Lung (tissue), 11 donors: ENCODE measurements at regions not wholly inside any gene's neighbourhood (a gene's known extent, or its start where the extent isn't known, plus 50 kb on each side); places are given as distances from the start of the nearest gene placed in this dataset.

Source experiments
- ATAC-seq: fragments of 200-7000 bp; cut with Tn5 transposase; one replicate; pipeline ENCODE4 v1.9.1; 2020; ENCODE audit warnings: moderate number of reproducible peaks; ENCODE audit not compliant: insufficient read depth, low FRiP score
- DNase-seq, 3 donors: peaks; one replicate each; pipeline ENCODE4 v3.0.0-alpha.2; 2013 to 2017
- H3K27ac ChIP-seq, 2 donors: one replicate each; pipeline ENCODE4 v1.5.1; 2013; ENCODE audit warnings: mild to moderate bottlenecking in 2 of 2, moderate library complexity in 2 of 2, control low read depth in 1 of 2, inconsistent platforms in 1 of 2, low read depth in 1 of 2, low read length in 1 of 2
- H3K27me3 ChIP-seq, 3 donors: one replicate each; pipeline ENCODE4 v1.5.1; 2013; ENCODE audit warnings: low read length in 2 of 3; ENCODE audit not compliant: control insufficient read depth in 3 of 3, insufficient read depth in 3 of 3
- H3K36me3 ChIP-seq, 4 donors: one replicate each; pipeline ENCODE4 v1.5.1; 2013; ENCODE audit warnings: low read length in 4 of 4, mild to moderate bottlenecking in 1 of 4, moderate library complexity in 1 of 4; ENCODE audit not compliant: control insufficient read depth in 4 of 4, insufficient read depth in 4 of 4
- H3K4me1 ChIP-seq, 5 donors: one replicate each; pipeline ENCODE4 v1.5.1; 2013; ENCODE audit warnings: low read length in 5 of 5, mild to moderate bottlenecking in 2 of 5, moderate library complexity in 1 of 5; ENCODE audit not compliant: control insufficient read depth in 5 of 5, insufficient read depth in 5 of 5
- H3K4me3 ChIP-seq: one replicate; pipeline ENCODE4 v1.5.1; 2013; ENCODE audit warnings: mild to moderate bottlenecking, control low read depth, moderate library complexity
- H3K9ac ChIP-seq, 2 donors: one replicate each; pipeline ENCODE4 v1.5.1; 2013; ENCODE audit warnings: low read length in 2 of 2, control low read depth in 1 of 2; ENCODE audit not compliant: insufficient read depth in 1 of 2
- H3K9me3 ChIP-seq, 4 donors: one replicate each; pipeline ENCODE4 v1.5.1; 2013; ENCODE audit warnings: low read length in 3 of 4, mild to moderate bottlenecking in 1 of 4, moderate library complexity in 1 of 4; ENCODE audit not compliant: control insufficient read depth in 4 of 4, insufficient read depth in 3 of 4
- CTCF ChIP-seq: IDR thresholded peaks from 2 replicates; pipeline ENCODE4 v1.5.1; 2012; ENCODE audit warnings: mild to moderate bottlenecking; ENCODE audit errors: control extremely low read depth, extremely low read depth
- WGBS, 2 donors: extraction: QIAGEN DNeasy Blood & Tissue Kit; methylation state at CpG; one replicate each; pipeline ENCODE4 v1.1.7; 2013; 5-methylcytosine and 5-hydroxymethylcytosine counted together
- donor health status: control.
- donor health status: control.
- donor health status: Bipolar disorder and iron deficiency.
- donor health status: healthy.
- donor health status: DM: yes; HTN: yes; CAD: no.

- no peaks in the 10 kb centered on the region for H3K36me3 ChIP-seq
- H3K9me3 ChIP-seq = no peaks in the 10 kb centered on the region
- TF ChIP-seq CTCF = no peak
- peaks cover 0 to 11% (median 0%) of the 10 kb centered on the region in 3 donors for H3K27me3 ChIP-seq
- DNase-seq = peak in 1 of 3 donors; percentile 17
- peaks cover 0 to 73% (median 16%) of the 10 kb centered on the region in 5 donors for H3K4me1 ChIP-seq
- H3K27ac ChIP-seq = no peak overlapping the region
- ATAC-seq = no peak
- 66 to 81% methylated on average over 4 of the region's 4 CpGs for whole genome bisulfite sequencing, 2 donors
- H3K9ac ChIP-seq = peak overlapping the region in 1 of 2 donors; percentile 97
- no peak overlapping the region for H3K4me3 ChIP-seq
Observed at GRCh38 chr2:143935482-143935752, 584.5 kb downstream of the ZEB2 start.

- H3K9me3 ChIP-seq = no peaks in the 10 kb centered on the region
- H3K9ac ChIP-seq = peak overlapping the region in 1 of 2 donors; percentile 97
- H3K27me3 ChIP-seq = peaks cover 0 to 11% (median 0%) of the 10 kb centered on the region in 3 donors
- H3K4me1 ChIP-seq = peaks cover 0 to 67% (median 16%) of the 10 kb centered on the region in 5 donors
- H3K36me3 ChIP-seq = no peaks in the 10 kb centered on the region
- ATAC-seq = no peak
- DNase-seq = peak; percentile 33 to 92 (median 90)
- no peak for TF ChIP-seq CTCF
- no peak overlapping the region for H3K27ac ChIP-seq
- no peak overlapping the region for H3K4me3 ChIP-seq
- WGBS, 2 donors = 72 to 81% methylated on average over 10 of the region's 10 CpGs
Observed at GRCh38 chr2:143934626-143935481, 585.1 kb downstream of the ZEB2 start.

DNA sequence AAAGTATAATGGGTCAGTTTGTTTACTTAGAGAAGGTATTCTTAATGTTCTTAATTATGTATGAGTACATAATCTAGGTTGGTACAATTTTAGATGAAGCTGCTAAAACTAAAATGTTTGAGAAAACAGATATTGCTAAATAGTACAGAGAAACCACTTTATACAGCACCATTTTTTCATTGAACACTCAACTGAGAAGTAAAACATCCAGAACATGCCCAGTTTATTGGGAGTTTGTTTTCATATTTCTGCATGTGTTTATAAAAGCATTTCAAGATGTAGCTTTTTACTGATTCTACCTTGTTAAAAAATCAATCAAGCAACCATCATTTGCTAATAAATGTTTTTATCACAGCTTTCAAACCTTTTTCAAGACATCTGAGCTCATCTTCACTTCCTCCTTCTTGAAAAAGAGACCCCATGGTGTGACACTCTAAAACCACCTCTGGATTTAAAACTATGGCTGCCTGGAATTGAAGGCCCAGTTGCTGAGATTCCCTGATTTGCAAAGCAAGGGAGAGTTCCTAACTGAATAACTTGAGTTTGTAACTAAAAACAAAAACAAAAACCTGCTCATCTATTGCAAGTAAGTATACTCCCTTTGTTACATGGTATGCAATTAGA is 585.9 kb downstream of the ZEB2 start:
- Histone ChIP-seq H3K27me3 (peaks cover 0 to 11% (median 0%) of the 10 kb centered on the region in 3 donors), H3K4me3 (no peak overlapping the region), H3K27ac (no peak overlapping the region), H3K4me1 (peaks cover 0 to 59% (median 16%) of the 10 kb centered on the region in 5 donors), H3K9ac (peak overlapping the region in 1 of 2 donors; percentile 39), H3K9me3 (no peaks in the 10 kb centered on the region), H3K36me3 (no peaks in the 10 kb centered on the region)
- no peak for TF ChIP-seq CTCF
- DNase-seq (peak; percentile 19 to 81 (median 75)), ATAC-seq (no peak)
